ENCODE measurements at regions not wholly inside any gene's neighbourhood (a gene's known extent, or its start where the extent isn't known, plus 50 kb on each side); places are given as distances from the start of the nearest gene placed in this dataset.

DNA sequence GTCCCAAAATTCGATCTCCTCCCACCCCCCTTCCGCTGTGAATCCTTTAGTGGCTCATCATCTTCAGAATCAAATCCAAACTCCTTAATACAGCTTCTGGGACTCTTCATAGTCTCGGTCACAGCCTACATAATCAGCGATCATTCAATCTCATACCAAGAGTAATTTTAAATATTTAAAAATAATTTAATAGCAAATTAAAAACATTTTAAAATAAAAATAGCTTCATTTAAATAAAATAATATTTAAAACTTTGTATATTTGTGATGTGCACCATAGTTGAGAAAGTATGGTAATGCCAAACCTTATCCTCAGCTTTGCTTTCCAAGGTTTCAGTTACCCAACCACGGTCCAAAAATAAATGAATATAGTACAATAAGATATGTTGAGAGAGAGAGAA, 70.0 kb upstream of the NR3C1 start:
- Histone ChIP-seq H3K4me1 (no peaks in the 10 kb centered on the region), H3K9me3 (no peaks in the 10 kb centered on the region), H3K27me3 (no peaks in the 10 kb centered on the region), H3K4me3 (no peak overlapping the region), H3K27ac (no peak overlapping the region), H3K36me3 (no peaks in the 10 kb centered on the region)
- intact Hi-C loops (cut with DNase I; ENCODE audit: low total_unique reads) = no loop called here
- DNase-seq = no peak
- TF ChIP-seq POLR2A (IDR thresholded peaks at IDR 0.05) = no peak
- TF ChIP-seq, protein P1, sequence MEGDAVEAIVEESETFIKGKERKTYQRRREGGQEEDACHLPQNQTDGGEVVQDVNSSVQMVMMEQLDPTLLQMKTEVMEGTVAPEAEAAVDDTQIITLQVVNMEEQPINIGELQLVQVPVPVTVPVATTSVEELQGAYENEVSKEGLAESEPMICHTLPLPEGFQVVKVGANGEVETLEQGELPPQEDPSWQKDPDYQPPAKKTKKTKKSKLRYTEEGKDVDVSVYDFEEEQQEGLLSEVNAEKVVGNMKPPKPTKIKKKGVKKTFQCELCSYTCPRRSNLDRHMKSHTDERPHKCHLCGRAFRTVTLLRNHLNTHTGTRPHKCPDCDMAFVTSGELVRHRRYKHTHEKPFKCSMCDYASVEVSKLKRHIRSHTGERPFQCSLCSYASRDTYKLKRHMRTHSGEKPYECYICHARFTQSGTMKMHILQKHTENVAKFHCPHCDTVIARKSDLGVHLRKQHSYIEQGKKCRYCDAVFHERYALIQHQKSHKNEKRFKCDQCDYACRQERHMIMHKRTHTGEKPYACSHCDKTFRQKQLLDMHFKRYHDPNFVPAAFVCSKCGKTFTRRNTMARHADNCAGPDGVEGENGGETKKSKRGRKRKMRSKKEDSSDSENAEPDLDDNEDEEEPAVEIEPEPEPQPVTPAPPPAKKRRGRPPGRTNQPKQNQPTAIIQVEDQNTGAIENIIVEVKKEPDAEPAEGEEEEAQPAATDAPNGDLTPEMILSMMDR (IDR thresholded peaks at IDR 0.05) = no peak

- TF ChIP-seq POLR2A (IDR thresholded peaks at IDR 0.05) = no peak
- TF ChIP-seq, protein P1 (IDR thresholded peaks at IDR 0.05) = no peak
- intact Hi-C loops (cut with DNase I; ENCODE audit: low total_unique reads) = no loop called here
- DNase-seq = no peak
- no peaks in the 10 kb centered on the region for H3K36me3 ChIP-seq
- H3K4me3 ChIP-seq = no peak overlapping the region
- H3K27me3 ChIP-seq = no peaks in the 10 kb centered on the region
- no peak overlapping the region for H3K27ac ChIP-seq
- no peaks in the 10 kb centered on the region for H3K9me3 ChIP-seq
- H3K4me1 ChIP-seq = no peaks in the 10 kb centered on the region
Measured at GRCh38 chr5:143472576-143472975, 69.1 kb upstream of the NR3C1 start.

GRCh38 chr5:143471666-143472464, 68.4 kb upstream of the NR3C1 start:
- no peaks in the 10 kb centered on the region for H3K9me3 ChIP-seq
- H3K27ac ChIP-seq = no peak overlapping the region
- no peak for TF ChIP-seq POLR2A (IDR thresholded peaks at IDR 0.05)
- TF ChIP-seq, protein P1 (IDR thresholded peaks at IDR 0.05) = no peak
- no peaks in the 10 kb centered on the region for H3K27me3 ChIP-seq
- H3K4me3 ChIP-seq = no peak overlapping the region
- intact Hi-C loops (cut with DNase I; ENCODE audit: low total_unique reads) = no loop called here
- DNase-seq = no peak
- H3K4me1 ChIP-seq = no peaks in the 10 kb centered on the region
- no peaks in the 10 kb centered on the region for H3K36me3 ChIP-seq

DNA sequence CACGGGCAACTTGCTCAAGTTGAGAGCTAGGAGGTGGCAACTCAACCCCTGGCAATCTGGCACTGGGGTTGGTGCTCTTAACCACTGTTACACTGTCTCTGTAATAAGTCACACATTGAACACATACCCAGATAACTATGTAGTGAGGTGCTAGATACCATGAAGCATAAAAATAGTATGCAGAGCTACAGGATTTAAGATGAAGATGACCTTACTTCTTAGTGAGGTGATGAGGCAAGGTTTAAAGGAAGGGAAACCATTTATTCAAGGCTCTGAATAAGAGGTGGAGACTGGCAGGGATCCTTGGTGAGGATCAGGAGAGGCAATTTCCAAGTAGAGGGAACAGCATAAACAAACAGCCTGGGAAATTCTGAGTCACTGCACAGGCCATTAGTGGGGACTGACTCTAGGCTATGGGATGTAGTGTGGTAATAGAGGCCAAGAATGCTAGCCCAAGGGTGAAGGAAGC, 67.6 kb upstream of the NR3C1 start:
- TF ChIP-seq POLR2A (IDR thresholded peaks at IDR 0.05) = no peak
- TF ChIP-seq, protein P1 (IDR thresholded peaks at IDR 0.05) = no peak
- no peaks in the 10 kb centered on the region for H3K27me3 ChIP-seq
- intact Hi-C loops (cut with DNase I; ENCODE audit: low total_unique reads) = no loop called here
- H3K9me3 ChIP-seq = no peaks in the 10 kb centered on the region
- no peak overlapping the region for H3K4me3 ChIP-seq
- H3K27ac ChIP-seq = no peak overlapping the region
- H3K4me1 ChIP-seq = no peaks in the 10 kb centered on the region
- no peak for DNase-seq
- H3K36me3 ChIP-seq = no peaks in the 10 kb centered on the region

- Histone ChIP-seq H3K27ac (no peak overlapping the region), H3K4me3 (no peak overlapping the region), H3K9me3 (no peaks in the 10 kb centered on the region), H3K4me1 (no peaks in the 10 kb centered on the region), H3K27me3 (no peaks in the 10 kb centered on the region), H3K36me3 (no peaks in the 10 kb centered on the region)
- intact Hi-C loops (cut with DNase I; ENCODE audit: low total_unique reads) = no loop called here
- no peak for DNase-seq
- TF ChIP-seq, protein P1 (IDR thresholded peaks at IDR 0.05) = no peak
- no peak for TF ChIP-seq POLR2A (IDR thresholded peaks at IDR 0.05)
Measured at GRCh38 chr5:143470120-143470519, 66.6 kb upstream of the NR3C1 start.

Data from uterus (tissue), 3 donors.